Lower leg skin (tissue), 4 donors: ENCODE measurements at regions not wholly inside any gene's neighbourhood (a gene's known extent, or its start where the extent isn't known, plus 50 kb on each side); places are given as distances from the start of the nearest gene placed in this dataset.

Experiments
- DNase-seq, 2 donors: peaks; one replicate each; pipeline ENCODE4 v3.0.0-alpha.2; 2019; ENCODE audit warnings: low spot score in 2 of 2
- H3K4me3 ChIP-seq: fragments of 200-600 bp; sonication (generic); 2 replicates; pipeline ENCODE4 v1.5.1; 2017; ENCODE audit warnings: mild to moderate bottlenecking, low read depth; ENCODE audit not compliant: poor library complexity, severe bottlenecking
- CTCF ChIP-seq, 3 donors: fragments of 450-650 bp; IDR thresholded peaks; one replicate each; pipeline ENCODE4 v1.5.1; 2016; ENCODE audit warnings: antibody characterized with exemption in 3 of 3, mild to moderate bottlenecking in 3 of 3, moderate library complexity in 2 of 3
- POLR2A ChIP-seq, 2 donors: fragments of 450-650 bp; IDR thresholded peaks; one replicate each; pipeline ENCODE4 v1.6.1; 2016 to 2017; ENCODE audit warnings: antibody characterized with exemption in 2 of 2, mild to moderate bottlenecking in 1 of 2, moderate library complexity in 1 of 2
- WGBS, 2 donors: methylation state at CpG; one replicate each; pipeline ENCODE4 v1.1.5; 2018; 5-methylcytosine and 5-hydroxymethylcytosine counted together
- intact Hi-C: fragments of 100-400 bp; cut with DNase I; formaldehyde crosslinking; loops from one replicate; pipeline ENCODE4 v1.15.0; 2023; ENCODE audit warnings: low total_unique reads

GRCh38 chr14:22513066-22513812 lies 75.8 kb downstream of the DAD1 start:
- no peak for DNase-seq
- TF ChIP-seq CTCF (IDR thresholded peaks at IDR 0.05) (no peak), POLR2A (IDR thresholded peaks at IDR 0.05) (no peak)
- intact Hi-C loops, result no loop called here
- no peak overlapping the region for H3K4me3 ChIP-seq
- 63 to 65% methylated on average over 3 of the region's 3 CpGs for WGBS, 2 donors

- DNase-seq, result no peak
- intact Hi-C loops, result no loop called here
- WGBS, 2 donors, result 43 to 44% methylated on average over 2 of the region's 2 CpGs
- H3K4me3 ChIP-seq, result no peak overlapping the region
- TF ChIP-seq POLR2A (IDR thresholded peaks at IDR 0.05), result no peak
- no peak for TF ChIP-seq CTCF (IDR thresholded peaks at IDR 0.05)
Observed at GRCh38 chr14:22512106-22512814, 76.8 kb downstream of the DAD1 start.

- no peak overlapping the region for H3K4me3 ChIP-seq
- no peak for TF ChIP-seq POLR2A (IDR thresholded peaks at IDR 0.05)
- no peak for TF ChIP-seq CTCF (IDR thresholded peaks at IDR 0.05)
- no peak for DNase-seq
- WGBS, 2 donors, result 66 to 67% methylated on average over 3 of the region's 3 CpGs
- intact Hi-C loops, result no loop called here
Observed at GRCh38 chr14:22510527-22511110, 78.4 kb downstream of the DAD1 start.

GRCh38 chr14:22509751-22510300 lies 79.2 kb downstream of the DAD1 start:
- 66 to 74% methylated on average over 5 of the region's 5 CpGs for WGBS, 2 donors

More at GRCh38 chr14:22509751-22510300, 79.2 kb downstream of the DAD1 start:
- DNase-seq, result no peak
- H3K4me3 ChIP-seq, result no peak overlapping the region
- TF ChIP-seq CTCF (IDR thresholded peaks at IDR 0.05) (no peak), POLR2A (IDR thresholded peaks at IDR 0.05) (no peak)
- intact Hi-C loops, result loop anchor here (5.0 kb wide), 1 partner anchor 1932 kb away; the partner anchor contains the start of gene SDR39U1
